A549 (cell line): ENCODE measurements at regions not wholly inside any gene's neighbourhood (a gene's known extent, or its start where the extent isn't known, plus 50 kb on each side); places are given as distances from the start of the nearest gene placed in this dataset.
A peak's percentile ranks its signal among the peaks of the same experiment; 100 is the strongest.

ENCODE experiments used
- ATAC-seq, 2 experiments: fragments of 200-7000 bp in 1 of 2; fragments of >200 bp in 1 of 2; cut with Nextera tagmentation in 1 of 2; cut with Tn5 transposase in 1 of 2; 3 replicates each; pipeline versions ENCODE4 v1.8.0 to v1.9.1; 2018 to 2020; ENCODE audit warnings: mild to moderate bottlenecking in 1 of 2, moderate library complexity in 1 of 2
- CTCF ChIA-PET: fragments of 300-600 bp; sonication (Branson Sonifier 250); formaldehyde crosslinking; extraction: SDS; loops from one replicate; lab custom pipeline; 2021; ENCODE audit warnings: antibody characterized with exemption, inconsistent platforms; lab: Yijun Ruan, JAX
- POLR2A ChIA-PET: fragments of 350-600 bp; formaldehyde crosslinking; extraction: SDS; loops from one replicate; lab custom pipeline; 2021; ENCODE audit warnings: antibody characterized with exemption, inconsistent platforms; lab: Yijun Ruan, JAX
- DNase-seq, 2 experiments: peaks; one replicate each; pipeline versions ENCODE4 v3.0.0 to v3.0.0-alpha.2; 2011 to 2016; ENCODE audit warnings: low read depth in 1 of 2, low spot score in 1 of 2
- FAIRE-seq: peaks from 2 replicates; lab custom pipeline; 2011; peaks lifted over from hg19 to GRCh38; lab: Jason Lieb, UNC
- H3K27ac ChIP-seq, 2 experiments: fragments of >200 bp; sonication (Bioruptor Twin); formaldehyde crosslinking; 3 replicates each; pipeline ENCODE4 v1.5.1; 2016 to 2017
- H3K4me1 ChIP-seq: fragments of >200 bp; sonication (Bioruptor Twin); formaldehyde crosslinking; 3 replicates; pipeline ENCODE4 v1.6.1; 2016
- H3K4me2 ChIP-seq: fragments of >200 bp; sonication (Bioruptor Twin); formaldehyde crosslinking; 3 replicates; pipeline ENCODE4 v1.6.1; 2016
- H3K4me3 ChIP-seq: fragments of >200 bp; sonication (Bioruptor Twin); formaldehyde crosslinking; 3 replicates; pipeline ENCODE4 v1.5.1; 2016
- H3K9me3 ChIP-seq: fragments of >200 bp; sonication (Bioruptor Twin); formaldehyde crosslinking; 3 replicates; pipeline ENCODE4 v1.6.1; 2016
- CBX8 ChIP-seq: fragments of 200-600 bp; sonication (generic); IDR thresholded peaks from 2 replicates; pipeline ENCODE4 v1.6.1; 2016
- CHD4 ChIP-seq: fragments of 200-600 bp; sonication (generic); IDR thresholded peaks from 2 replicates; pipeline ENCODE4 v1.6.1; 2016; ENCODE audit warnings: antibody characterized with exemption, mild to moderate bottlenecking, borderline replicate concordance
- EHMT2 ChIP-seq: fragments of 200-600 bp; sonication (generic); IDR thresholded peaks from 2 replicates; pipeline ENCODE4 v1.6.1; 2016; ENCODE audit warnings: antibody characterized with exemption, low read depth, mild to moderate bottlenecking, moderate library complexity
- FOSL2 ChIP-seq, 2 experiments: fragments of 450-650 bp in 1 of 2; fragments of >200 bp in 1 of 2; sonication (Bioruptor Twin) in 1 of 2; formaldehyde crosslinking; IDR thresholded peaks; 2 replicates each; pipeline versions ENCODE4 v1.5.0 to v1.6.1; 2016 to 2020; ENCODE audit warnings: mild to moderate bottlenecking in 1 of 2, moderate library complexity in 1 of 2
- HDAC2 ChIP-seq: fragments of 200-600 bp; sonication (generic); IDR thresholded peaks from 2 replicates; pipeline ENCODE4 v1.6.1; 2016
- HOXA7 ChIP-seq: fragments of 250-450 bp; sonication (Bioruptor Pico); IDR thresholded peaks from 2 replicates; pipeline ENCODE4 v1.5.0; 2020; ENCODE audit warnings: mild to moderate bottlenecking, moderate library complexity
- JUN ChIP-seq, 2 experiments: fragments of >200 bp; sonication (Bioruptor Twin); formaldehyde crosslinking; IDR thresholded peaks; 2 replicates in 1 of 2; 3 replicates in 1 of 2; pipeline ENCODE4 v1.6.1; 2016 to 2017
- MYC ChIP-seq: IDR thresholded peaks from 2 replicates; pipeline ENCODE4 v1.6.1; 2012; ENCODE audit warnings: mild to moderate bottlenecking, inconsistent platforms, low read length, improper control_type of control experiment, borderline replicate concordance
- RAD21 ChIP-seq, 2 experiments: fragments of >200 bp in 1 of 2; sonication (Bioruptor Twin) in 1 of 2; formaldehyde crosslinking in 1 of 2; IDR thresholded peaks in 1 of 2; conservative IDR thresholded peaks in 1 of 2; 2 replicates in 1 of 2; 3 replicates in 1 of 2; pipeline ENCODE4 v1.6.1; 2012 to 2018; ENCODE audit warnings: inconsistent platforms in 1 of 2
- RNF2 ChIP-seq: fragments of 200-600 bp; sonication (generic); IDR thresholded peaks from 2 replicates; pipeline ENCODE4 v1.6.1; 2016; ENCODE audit warnings: low read depth, mild to moderate bottlenecking, antibody characterized with exemption, moderate library complexity, borderline replicate concordance
- TFCP2L1 ChIP-seq: fragments of 250-450 bp; sonication (Bioruptor Pico); IDR thresholded peaks from 2 replicates; pipeline ENCODE4 v1.5.0; 2021; ENCODE audit warnings: mild to moderate bottlenecking
- ZFP36 ChIP-seq: fragments of 450-650 bp; IDR thresholded peaks from 2 replicates; pipeline ENCODE4 v1.6.1; 2014; ENCODE audit warnings: borderline replicate concordance; ENCODE audit not compliant: partially characterized antibody
- ZSCAN20 ChIP-seq: fragments of 250-450 bp; sonication (Bioruptor Pico); IDR thresholded peaks from 2 replicates; pipeline ENCODE4 v1.8.0; 2022; ENCODE audit warnings: mild to moderate bottlenecking, moderate library complexity
- WGBS: methylation state at CpG from one replicate; pipeline ENCODE4 v1.1.6; 2017; ENCODE audit errors: missing lambda C conversion rate; 5-methylcytosine and 5-hydroxymethylcytosine counted together
- TF ChIP-seq, protein P1 (sequence below): fragments of >200 bp; sonication (Bioruptor Twin); formaldehyde crosslinking; IDR thresholded peaks from 3 replicates; pipeline ENCODE4 v1.5.1; 2016
- TF ChIP-seq, protein P2 (sequence below): IDR thresholded peaks from 2 replicates; pipeline ENCODE4 v1.6.1; 2012; ENCODE audit warnings: low read depth, borderline replicate concordance
- TF ChIP-seq, protein P3 (sequence below): fragments of >200 bp; sonication (Bioruptor Twin); formaldehyde crosslinking; IDR thresholded peaks from 3 replicates; pipeline ENCODE4 v1.6.1; 2016
- TF ChIP-seq, protein P4 (sequence below): fragments of 200-600 bp; sonication (generic); IDR thresholded peaks from 2 replicates; pipeline ENCODE4 v1.6.1; 2016; ENCODE audit warnings: antibody characterized with exemption, mild to moderate bottlenecking, moderate library complexity

DNA sequence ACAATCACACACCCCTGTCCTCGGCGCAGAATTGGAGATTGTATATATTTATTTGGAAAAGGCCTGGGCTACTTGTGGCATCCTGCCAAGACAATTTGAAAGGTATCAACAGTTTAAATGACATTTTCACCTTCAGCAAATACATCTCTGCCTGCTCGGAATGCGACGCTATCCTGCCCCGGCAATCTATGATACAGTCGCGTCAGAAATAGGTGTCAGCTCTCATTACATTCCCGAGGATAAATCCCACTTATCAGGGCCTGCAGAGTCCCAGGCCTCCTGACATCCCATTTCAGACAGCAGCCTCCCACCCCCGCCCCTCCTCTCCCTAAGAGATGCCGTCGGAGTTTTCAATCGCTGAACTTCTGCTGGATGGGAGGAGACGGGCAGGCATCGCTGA is 114.7 kb downstream of the BRD1 start:
- DNase-seq (no peak), FAIRE-seq (no peak), ATAC-seq (no peak)
- 0 out of 3 replicates have a peak, but pooled peaks cover 3% of the 10 kb centered on the region for H3K4me1 ChIP-seq
- no peaks in the 10 kb centered on the region for H3K9me3 ChIP-seq
- ChIA-PET CTCF (interaction anchor here (0.6 to 2.3 kb wide), 2 partner anchors 11 to 270 kb away, joined by 3 to 6 read pairs; no protein-coding TSS in a partner anchor), POLR2A (no interaction called here)
- no peak overlapping the region for H3K4me3 ChIP-seq
- no peak overlapping the region for H3K27ac ChIP-seq
- TF ChIP-seq MYC (no peak), RNF2 (no peak), JUN (IDR thresholded peaks at IDR 0.05) (no peak), RAD21 (conservative IDR thresholded peaks at IDR 0.05 in 1 of 2, IDR thresholded peaks at IDR 0.05 in 1 of 2) (no peak), CHD4 (no peak), ZFP36 (no peak), CBX8 (no peak)
- TF ChIP-seq, protein P1, sequence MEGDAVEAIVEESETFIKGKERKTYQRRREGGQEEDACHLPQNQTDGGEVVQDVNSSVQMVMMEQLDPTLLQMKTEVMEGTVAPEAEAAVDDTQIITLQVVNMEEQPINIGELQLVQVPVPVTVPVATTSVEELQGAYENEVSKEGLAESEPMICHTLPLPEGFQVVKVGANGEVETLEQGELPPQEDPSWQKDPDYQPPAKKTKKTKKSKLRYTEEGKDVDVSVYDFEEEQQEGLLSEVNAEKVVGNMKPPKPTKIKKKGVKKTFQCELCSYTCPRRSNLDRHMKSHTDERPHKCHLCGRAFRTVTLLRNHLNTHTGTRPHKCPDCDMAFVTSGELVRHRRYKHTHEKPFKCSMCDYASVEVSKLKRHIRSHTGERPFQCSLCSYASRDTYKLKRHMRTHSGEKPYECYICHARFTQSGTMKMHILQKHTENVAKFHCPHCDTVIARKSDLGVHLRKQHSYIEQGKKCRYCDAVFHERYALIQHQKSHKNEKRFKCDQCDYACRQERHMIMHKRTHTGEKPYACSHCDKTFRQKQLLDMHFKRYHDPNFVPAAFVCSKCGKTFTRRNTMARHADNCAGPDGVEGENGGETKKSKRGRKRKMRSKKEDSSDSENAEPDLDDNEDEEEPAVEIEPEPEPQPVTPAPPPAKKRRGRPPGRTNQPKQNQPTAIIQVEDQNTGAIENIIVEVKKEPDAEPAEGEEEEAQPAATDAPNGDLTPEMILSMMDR = no peak
- TF ChIP-seq, protein P2, sequence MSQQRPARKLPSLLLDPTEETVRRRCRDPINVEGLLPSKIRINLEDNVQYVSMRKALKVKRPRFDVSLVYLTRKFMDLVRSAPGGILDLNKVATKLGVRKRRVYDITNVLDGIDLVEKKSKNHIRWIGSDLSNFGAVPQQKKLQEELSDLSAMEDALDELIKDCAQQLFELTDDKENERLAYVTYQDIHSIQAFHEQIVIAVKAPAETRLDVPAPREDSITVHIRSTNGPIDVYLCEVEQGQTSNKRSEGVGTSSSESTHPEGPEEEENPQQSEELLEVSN = no peak
- no peak overlapping the region for H3K4me2 ChIP-seq
- 51% methylated on average over 9 of the region's 15 CpGs for WGBS

DNA sequence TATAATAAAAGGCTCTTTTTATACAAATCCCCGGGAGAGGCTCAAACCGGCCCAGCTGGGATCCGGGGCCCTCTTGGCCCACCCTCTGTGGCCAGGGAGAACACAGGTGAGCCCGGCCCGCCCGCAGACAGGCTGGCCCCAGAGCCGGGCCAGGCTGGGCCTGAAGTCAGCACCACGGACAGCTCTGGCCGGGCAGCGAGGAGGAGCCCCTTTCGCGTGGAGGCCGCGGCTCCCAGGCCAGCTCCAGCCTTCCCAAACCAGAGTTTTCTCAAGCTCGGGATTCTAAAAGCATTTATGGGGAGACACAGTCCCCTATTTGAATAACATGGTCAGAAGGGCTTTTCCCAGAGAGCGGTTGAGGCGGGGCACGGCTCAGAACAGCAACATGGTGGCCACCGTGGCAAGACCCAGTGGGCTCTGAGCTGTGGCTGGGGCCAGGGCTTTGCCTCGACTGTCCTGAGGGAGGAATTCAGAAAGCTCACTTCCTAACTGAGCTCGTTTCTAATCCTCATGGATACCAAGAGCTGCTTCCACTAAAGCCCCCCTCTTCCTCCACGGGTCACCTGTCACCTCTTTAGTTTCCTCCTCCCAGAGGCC is 115.4 kb downstream of the BRD1 start:
- ATAC-seq = no peak
- TF ChIP-seq, protein P3, sequence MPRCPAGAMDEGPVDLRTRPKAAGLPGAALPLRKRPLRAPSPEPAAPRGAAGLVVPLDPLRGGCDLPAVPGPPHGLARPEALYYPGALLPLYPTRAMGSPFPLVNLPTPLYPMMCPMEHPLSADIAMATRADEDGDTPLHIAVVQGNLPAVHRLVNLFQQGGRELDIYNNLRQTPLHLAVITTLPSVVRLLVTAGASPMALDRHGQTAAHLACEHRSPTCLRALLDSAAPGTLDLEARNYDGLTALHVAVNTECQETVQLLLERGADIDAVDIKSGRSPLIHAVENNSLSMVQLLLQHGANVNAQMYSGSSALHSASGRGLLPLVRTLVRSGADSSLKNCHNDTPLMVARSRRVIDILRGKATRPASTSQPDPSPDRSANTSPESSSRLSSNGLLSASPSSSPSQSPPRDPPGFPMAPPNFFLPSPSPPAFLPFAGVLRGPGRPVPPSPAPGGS = no peak
- TF ChIP-seq ZSCAN20 (no peak), HOXA7 (CRISPR knock-in tag) (no peak)
- TF ChIP-seq, protein P4, sequence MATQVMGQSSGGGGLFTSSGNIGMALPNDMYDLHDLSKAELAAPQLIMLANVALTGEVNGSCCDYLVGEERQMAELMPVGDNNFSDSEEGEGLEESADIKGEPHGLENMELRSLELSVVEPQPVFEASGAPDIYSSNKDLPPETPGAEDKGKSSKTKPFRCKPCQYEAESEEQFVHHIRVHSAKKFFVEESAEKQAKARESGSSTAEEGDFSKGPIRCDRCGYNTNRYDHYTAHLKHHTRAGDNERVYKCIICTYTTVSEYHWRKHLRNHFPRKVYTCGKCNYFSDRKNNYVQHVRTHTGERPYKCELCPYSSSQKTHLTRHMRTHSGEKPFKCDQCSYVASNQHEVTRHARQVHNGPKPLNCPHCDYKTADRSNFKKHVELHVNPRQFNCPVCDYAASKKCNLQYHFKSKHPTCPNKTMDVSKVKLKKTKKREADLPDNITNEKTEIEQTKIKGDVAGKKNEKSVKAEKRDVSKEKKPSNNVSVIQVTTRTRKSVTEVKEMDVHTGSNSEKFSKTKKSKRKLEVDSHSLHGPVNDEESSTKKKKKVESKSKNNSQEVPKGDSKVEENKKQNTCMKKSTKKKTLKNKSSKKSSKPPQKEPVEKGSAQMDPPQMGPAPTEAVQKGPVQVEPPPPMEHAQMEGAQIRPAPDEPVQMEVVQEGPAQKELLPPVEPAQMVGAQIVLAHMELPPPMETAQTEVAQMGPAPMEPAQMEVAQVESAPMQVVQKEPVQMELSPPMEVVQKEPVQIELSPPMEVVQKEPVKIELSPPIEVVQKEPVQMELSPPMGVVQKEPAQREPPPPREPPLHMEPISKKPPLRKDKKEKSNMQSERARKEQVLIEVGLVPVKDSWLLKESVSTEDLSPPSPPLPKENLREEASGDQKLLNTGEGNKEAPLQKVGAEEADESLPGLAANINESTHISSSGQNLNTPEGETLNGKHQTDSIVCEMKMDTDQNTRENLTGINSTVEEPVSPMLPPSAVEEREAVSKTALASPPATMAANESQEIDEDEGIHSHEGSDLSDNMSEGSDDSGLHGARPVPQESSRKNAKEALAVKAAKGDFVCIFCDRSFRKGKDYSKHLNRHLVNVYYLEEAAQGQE = peak; percentile 87
- TF ChIP-seq, all 56 proteins: peak for 1
- Histone ChIP-seq H3K4me2 (no peak overlapping the region), H3K27ac (no peak overlapping the region), H3K9me3 (no peaks in the 10 kb centered on the region), H3K4me1 (0 out of 3 replicates have a peak, but pooled peaks cover 3% of the 10 kb centered on the region), H3K4me3 (no peak overlapping the region)
- ChIA-PET CTCF (interaction anchor here (0.6 to 2.3 kb wide), 2 partner anchors 12 to 270 kb away, joined by 3 to 6 read pairs; no protein-coding TSS in a partner anchor), POLR2A (no interaction called here)
- FAIRE-seq = no peak
- no peak for DNase-seq
- WGBS = 25% methylated on average over 22 of the region's 22 CpGs

DNA sequence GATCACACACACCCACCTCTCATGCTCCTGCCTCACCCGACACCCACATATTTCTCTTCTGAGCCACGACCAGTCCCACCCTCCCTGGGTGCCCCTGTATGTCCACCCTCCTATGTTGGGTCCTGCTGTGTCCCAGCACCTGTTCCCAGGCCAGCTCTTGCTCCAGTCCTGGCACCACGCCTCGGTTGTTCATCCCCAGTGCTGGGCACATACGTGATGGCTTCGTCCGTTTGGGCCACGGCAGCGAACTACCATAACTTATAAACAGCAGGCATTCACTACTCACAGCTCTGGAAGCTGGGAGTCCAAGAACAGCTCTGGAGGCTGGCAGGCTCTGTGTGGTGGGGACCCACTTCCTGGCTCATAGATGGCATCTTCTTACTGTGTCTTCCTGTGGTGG is 116.9 kb downstream of the BRD1 start:
- Histone ChIP-seq H3K4me3 (no peak overlapping the region), H3K4me2 (no peak overlapping the region), H3K4me1 (0 out of 3 replicates have a peak, but pooled peaks cover 3% of the 10 kb centered on the region), H3K27ac (no peak overlapping the region), H3K9me3 (no peaks in the 10 kb centered on the region)
- no peak for DNase-seq
- 0% methylated on average over 2 of the region's 9 CpGs for WGBS
- CTCF ChIA-PET = no interaction called here
- FAIRE-seq = no peak
- no peak for ATAC-seq
- POLR2A ChIA-PET = no interaction called here
- TF ChIP-seq FOSL2 (IDR thresholded peaks at IDR 0.05) (no peak), FOSL2 (CRISPR knock-in tag; IDR thresholded peaks at IDR 0.05) (no peak), EHMT2 (no peak), HDAC2 (no peak), TFCP2L1 (no peak)
- TF ChIP-seq, protein P1 = no peak
- TF ChIP-seq, protein P4 = no peak
